HK-2 (cell line): ENCODE measurements at regions not wholly inside any gene's neighbourhood (a gene's known extent, or its start where the extent isn't known, plus 50 kb on each side); places are given as distances from the start of the nearest gene placed in this dataset.

Experiments
- DNase-seq: peaks from one replicate; pipeline ENCODE4 v3.0.0-alpha.2; 2018; ENCODE audit not compliant: unreplicated experiment

- DNase-seq = no peak
Observed at GRCh38 chr18:39693359-39693758, 2127.8 kb upstream of the CELF4 start.

- DNase-seq = no peak
Observed at GRCh38 chr18:39692367-39693015, 2126.9 kb upstream of the CELF4 start.

- no peak for DNase-seq
Observed at GRCh38 chr18:39685303-39685902, 2119.8 kb upstream of the CELF4 start.

GRCh38 chr18:39681061-39681460, 2115.5 kb upstream of the CELF4 start:
- no peak for DNase-seq

GRCh38 chr18:39675906-39676305, 2110.3 kb upstream of the CELF4 start:
- no peak for DNase-seq

GRCh38 chr18:39675368-39675767, 2109.8 kb upstream of the CELF4 start:
- DNase-seq = no peak

- DNase-seq = no peak
Observed at GRCh38 chr18:39672171-39672570, 2106.6 kb upstream of the CELF4 start.

GRCh38 chr18:39667905-39668304, 2102.3 kb upstream of the CELF4 start:
- no peak for DNase-seq

- DNase-seq = no peak
Observed at GRCh38 chr18:39666541-39666940, 2100.9 kb upstream of the CELF4 start.

GRCh38 chr18:39661856-39662366, 2096.3 kb upstream of the CELF4 start:
- DNase-seq = no peak

GRCh38 chr18:39660141-39660540, 2094.5 kb upstream of the CELF4 start:
- no peak for DNase-seq

- DNase-seq = no peak
Observed at GRCh38 chr18:39655341-39655740, 2089.7 kb upstream of the CELF4 start.

- DNase-seq = no peak
Observed at GRCh38 chr18:39653221-39653620, 2087.6 kb upstream of the CELF4 start.

GRCh38 chr18:39648616-39649015, 2083.0 kb upstream of the CELF4 start:
- DNase-seq = no peak

GRCh38 chr18:39647627-39648534, 2082.3 kb upstream of the CELF4 start:
- no peak for DNase-seq

GRCh38 chr18:39638224-39638623, 2072.6 kb upstream of the CELF4 start:
- no peak for DNase-seq

- no peak for DNase-seq
Observed at GRCh38 chr18:39636931-39637330, 2071.3 kb upstream of the CELF4 start.

- DNase-seq = no peak
Observed at GRCh38 chr18:39635966-39636365, 2070.4 kb upstream of the CELF4 start.

- no peak for DNase-seq
Observed at GRCh38 chr18:39635192-39635591, 2069.6 kb upstream of the CELF4 start.

GRCh38 chr18:39627936-39628335, 2062.3 kb upstream of the CELF4 start:
- DNase-seq = no peak

GRCh38 chr18:39624961-39625360, 2059.4 kb upstream of the CELF4 start:
- DNase-seq = no peak

- DNase-seq = no peak
Observed at GRCh38 chr18:39622431-39622830, 2056.8 kb upstream of the CELF4 start.
